Ishikawa (cell line): ENCODE measurements at regions not wholly inside any gene's neighbourhood (a gene's known extent, or its start where the extent isn't known, plus 50 kb on each side); places are given as distances from the start of the nearest gene placed in this dataset.

Experiments used
- CEBPB ChIP-seq: IDR thresholded peaks from 2 replicates; pipeline ENCODE4 v1.6.1; 2012
- EP300 ChIP-seq: IDR thresholded peaks from 2 replicates; pipeline ENCODE4 v1.6.1; 2012; ENCODE audit warnings: borderline replicate concordance
- MAX ChIP-seq: IDR thresholded peaks from 2 replicates; pipeline ENCODE4 v1.6.1; 2012
- NFIC ChIP-seq: IDR thresholded peaks from 2 replicates; pipeline ENCODE4 v1.6.1; 2012
- TAF1 ChIP-seq: IDR thresholded peaks from 2 replicates; pipeline ENCODE4 v1.6.1; 2012; ENCODE audit warnings: low read depth, mild to moderate bottlenecking

GRCh38 chr6:1230689-1231605 lies 81.0 kb upstream of the FOXQ1 start:
- TF ChIP-seq MAX: no peak
- no peak for TF ChIP-seq CEBPB
- TF ChIP-seq NFIC: no peak
- no peak for TF ChIP-seq EP300
- no peak for TF ChIP-seq TAF1
